Adrenal gland (tissue), 5 donors: ENCODE measurements at regions not wholly inside any gene's neighbourhood (a gene's known extent, or its start where the extent isn't known, plus 50 kb on each side); places are given as distances from the start of the nearest gene placed in this dataset.
"Not testable (repeated sequence)": the region's sequence is repeated elsewhere in the genome, so short reads cannot be mapped to it uniquely, and the experiment has no call there.

Source experiments
- CTCF ChIP-seq, 6 experiments: fragments of 450-650 bp in 4 of 6; fragments of 200-600 bp in 2 of 6; sonication (generic) in 1 of 6; IDR thresholded peaks; 1 replicate in 5 of 6; 2 replicates in 1 of 6; pipeline versions ENCODE4 v1.5.1 to v1.8.0; 2016 to 2021; ENCODE audit warnings: antibody characterized with exemption in 6 of 6, mild to moderate bottlenecking in 2 of 6, moderate library complexity in 1 of 6
- POLR2A ChIP-seq, 2 donors: fragments of 450-650 bp; IDR thresholded peaks; one replicate each; pipeline ENCODE4 v1.6.1; 2017; ENCODE audit warnings: antibody characterized with exemption in 2 of 2, mild to moderate bottlenecking in 2 of 2, moderate library complexity in 1 of 2
- donor health status: DM: no; HTN: no; CAD: no.

DNA sequence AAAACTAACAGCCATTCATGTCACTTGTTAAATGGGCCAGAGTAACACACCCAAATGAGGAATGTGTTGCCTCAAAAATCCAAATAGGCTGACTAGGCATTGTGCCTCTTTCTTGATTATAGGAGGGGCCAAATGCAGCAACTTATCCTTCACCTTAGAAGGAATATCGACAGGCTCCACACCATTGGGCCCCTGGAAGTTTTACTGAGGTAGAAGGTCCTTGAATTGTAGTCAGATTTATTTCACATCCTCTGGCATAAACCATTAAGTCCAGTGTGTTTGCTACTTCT lies 85.2 kb upstream of the CYRIA start:
- TF ChIP-seq CTCF, POLR2A (IDR thresholded peaks at IDR 0.05): not testable (repeated sequence)
